Prostate gland (tissue), 2 donors: ENCODE measurements at regions not wholly inside any gene's neighbourhood (a gene's known extent, or its start where the extent isn't known, plus 50 kb on each side); places are given as distances from the start of the nearest gene placed in this dataset.

ENCODE experiments used
- DNase-seq: peaks from one replicate; pipeline ENCODE4 v3.0.0-alpha.2; 2019; ENCODE audit warnings: low spot score
- H3K27ac ChIP-seq, 2 donors: fragments of 200-600 bp; sonication (generic); 2 replicates each; pipeline ENCODE4 v1.5.1; 2017 to 2019
- H3K27me3 ChIP-seq: fragments of 200-600 bp; sonication (generic); replicated peaks from 2 replicates; pipeline ENCODE4 v1.5.1; 2019; ENCODE audit not compliant: insufficient read depth
- H3K36me3 ChIP-seq, 2 donors: fragments of 200-600 bp; sonication (generic); 1 replicate in 1 of 2; 2 replicates in 1 of 2; pipeline versions ENCODE4 v1.5.1 to v1.8.1; 2017 to 2019
- H3K4me1 ChIP-seq: fragments of 200-600 bp; sonication (generic); replicated peaks from 2 replicates; pipeline ENCODE4 v1.5.1; 2019
- H3K4me3 ChIP-seq, 2 donors: fragments of 200-600 bp; sonication (generic); 2 replicates each; pipeline ENCODE4 v1.5.1; 2017 to 2019
- H3K9me3 ChIP-seq: fragments of 200-600 bp; sonication (generic); 2 replicates; pipeline ENCODE4 v1.5.1; 2017
- POLR2A ChIP-seq: fragments of 450-650 bp; IDR thresholded peaks from one replicate; pipeline ENCODE4 v1.6.1; 2016; ENCODE audit warnings: antibody characterized with exemption, mild to moderate bottlenecking
- POLR2AphosphoS5 ChIP-seq: sonication (generic); formaldehyde crosslinking; IDR thresholded peaks from one replicate; pipeline ENCODE4 v1.6.1; 2017; ENCODE audit warnings: antibody characterized with exemption
- WGBS: methylation state at CpG from one replicate; pipeline ENCODE4 v1.1.5; 2018; 5-methylcytosine and 5-hydroxymethylcytosine counted together
- intact Hi-C: fragments of 100-400 bp; cut with DNase I; formaldehyde crosslinking; loops from one replicate; pipeline ENCODE4 v1.14.2; 2022
- TF ChIP-seq, protein P1 (sequence below), 4 experiments: fragments of 200-600 bp in 2 of 4; fragments of 450-650 bp in 2 of 4; sonication (generic) in 2 of 4; IDR thresholded peaks; 1 replicate in 3 of 4; 2 replicates in 1 of 4; pipeline ENCODE4 v1.5.1; 2016 to 2019; ENCODE audit warnings: antibody characterized with exemption in 4 of 4, mild to moderate bottlenecking in 2 of 4, moderate library complexity in 2 of 4

DNA sequence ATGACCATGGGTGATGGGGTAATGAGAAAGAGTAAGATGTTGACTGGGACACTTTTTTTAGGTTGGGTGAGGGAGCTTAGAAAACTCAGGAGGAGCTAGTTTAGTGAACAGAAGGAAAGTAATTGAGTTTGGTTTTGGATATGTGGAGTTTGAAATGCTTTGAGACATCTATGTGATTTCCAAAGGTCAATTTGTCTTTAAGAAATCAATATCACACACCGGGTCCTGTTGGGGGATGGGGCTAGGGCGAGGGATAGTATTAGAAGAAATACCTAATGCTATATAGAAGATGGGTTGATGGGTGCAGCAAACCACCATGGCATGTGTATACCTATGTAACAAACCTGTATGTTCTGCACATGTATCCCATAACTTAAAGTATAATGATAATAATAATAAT lies 118.4 kb downstream of the ASCL1 start:
- no peak overlapping the region for H3K27ac ChIP-seq
- no peaks in the 10 kb centered on the region for H3K27me3 ChIP-seq
- TF ChIP-seq POLR2A (no peak), POLR2AphosphoS5 (no peak)
- TF ChIP-seq, protein P1, sequence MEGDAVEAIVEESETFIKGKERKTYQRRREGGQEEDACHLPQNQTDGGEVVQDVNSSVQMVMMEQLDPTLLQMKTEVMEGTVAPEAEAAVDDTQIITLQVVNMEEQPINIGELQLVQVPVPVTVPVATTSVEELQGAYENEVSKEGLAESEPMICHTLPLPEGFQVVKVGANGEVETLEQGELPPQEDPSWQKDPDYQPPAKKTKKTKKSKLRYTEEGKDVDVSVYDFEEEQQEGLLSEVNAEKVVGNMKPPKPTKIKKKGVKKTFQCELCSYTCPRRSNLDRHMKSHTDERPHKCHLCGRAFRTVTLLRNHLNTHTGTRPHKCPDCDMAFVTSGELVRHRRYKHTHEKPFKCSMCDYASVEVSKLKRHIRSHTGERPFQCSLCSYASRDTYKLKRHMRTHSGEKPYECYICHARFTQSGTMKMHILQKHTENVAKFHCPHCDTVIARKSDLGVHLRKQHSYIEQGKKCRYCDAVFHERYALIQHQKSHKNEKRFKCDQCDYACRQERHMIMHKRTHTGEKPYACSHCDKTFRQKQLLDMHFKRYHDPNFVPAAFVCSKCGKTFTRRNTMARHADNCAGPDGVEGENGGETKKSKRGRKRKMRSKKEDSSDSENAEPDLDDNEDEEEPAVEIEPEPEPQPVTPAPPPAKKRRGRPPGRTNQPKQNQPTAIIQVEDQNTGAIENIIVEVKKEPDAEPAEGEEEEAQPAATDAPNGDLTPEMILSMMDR (IDR thresholded peaks at IDR 0.05), result no peak
- intact Hi-C loops, result no loop called here
- H3K4me3 ChIP-seq, result no peak overlapping the region
- no peaks in the 10 kb centered on the region for H3K36me3 ChIP-seq
- 85% methylated on average over 2 of the region's 2 CpGs for WGBS
- H3K9me3 ChIP-seq, result no peaks in the 10 kb centered on the region
- DNase-seq, result no peak
- H3K4me1 ChIP-seq, result no peaks in the 10 kb centered on the region

DNA sequence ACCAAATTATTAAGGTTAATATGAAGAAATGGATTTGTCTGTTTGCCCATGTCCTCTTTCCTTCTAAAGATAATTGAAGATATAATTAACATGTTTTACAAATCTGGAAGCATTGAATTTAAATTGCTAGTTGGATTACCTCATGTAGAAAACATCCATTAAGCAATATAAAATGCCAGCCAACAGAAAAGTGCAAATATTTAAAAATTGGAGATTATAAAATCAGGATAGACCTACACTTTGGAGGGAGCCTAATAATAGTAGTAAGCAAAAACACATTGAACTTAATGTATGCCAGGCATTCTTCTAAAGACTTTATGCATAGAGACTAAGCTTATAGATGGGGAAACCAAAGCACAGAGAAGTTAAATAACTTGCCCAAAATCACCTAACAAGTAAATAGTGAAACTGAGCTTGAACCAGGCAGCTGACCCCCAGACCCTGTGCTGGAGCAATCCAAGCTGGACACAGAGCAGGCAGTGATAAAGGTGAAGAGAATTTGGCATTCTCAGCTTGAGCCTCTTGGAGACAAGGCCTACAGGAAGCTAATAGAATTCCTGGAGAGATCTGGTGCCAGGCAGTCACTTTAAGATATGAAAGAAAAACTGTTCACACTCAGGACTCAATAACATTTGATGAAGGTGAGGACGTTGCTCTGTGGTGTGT lies 119.8 kb downstream of the ASCL1 start:
- Histone ChIP-seq H3K27ac (no peak overlapping the region), H3K9me3 (no peaks in the 10 kb centered on the region), H3K27me3 (no peaks in the 10 kb centered on the region), H3K4me3 (no peak overlapping the region), H3K4me1 (no peaks in the 10 kb centered on the region), H3K36me3 (no peaks in the 10 kb centered on the region)
- no peak for DNase-seq
- TF ChIP-seq, protein P1 (IDR thresholded peaks at IDR 0.05), result no peak
- TF ChIP-seq POLR2AphosphoS5 (no peak), POLR2A (no peak)
- intact Hi-C loops, result no loop called here
- WGBS, result 65% methylated on average over 1 of the region's 1 CpG

DNA sequence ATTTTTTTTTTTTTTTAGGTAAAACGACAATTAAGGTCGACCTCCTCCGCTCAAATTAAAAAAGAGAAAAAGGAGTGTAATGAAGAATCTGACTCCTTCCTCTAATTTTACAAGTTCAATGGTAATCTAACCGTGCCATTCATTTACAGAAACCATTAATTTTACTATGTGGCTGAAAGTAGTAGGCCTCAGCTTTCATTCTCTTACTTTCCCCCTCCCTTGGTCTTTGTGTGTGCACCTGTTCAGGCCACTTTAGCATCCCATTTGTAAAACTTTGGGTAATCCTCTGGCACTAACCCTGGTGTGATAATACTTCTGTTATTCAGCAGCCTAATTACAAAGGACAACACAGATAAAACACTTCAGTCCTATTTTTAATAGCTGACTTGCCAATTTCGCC lies 128.1 kb downstream of the ASCL1 start:
- Histone ChIP-seq H3K27ac (no peak overlapping the region), H3K4me3 (no peak overlapping the region), H3K27me3 (no peaks in the 10 kb centered on the region), H3K36me3 (no peaks in the 10 kb centered on the region), H3K9me3 (no peaks in the 10 kb centered on the region), H3K4me1 (no peaks in the 10 kb centered on the region)
- TF ChIP-seq POLR2A, result no peak
- intact Hi-C loops, result no loop called here
- DNase-seq, result no peak
- 78% methylated on average over 5 of the region's 5 CpGs for WGBS

DNA sequence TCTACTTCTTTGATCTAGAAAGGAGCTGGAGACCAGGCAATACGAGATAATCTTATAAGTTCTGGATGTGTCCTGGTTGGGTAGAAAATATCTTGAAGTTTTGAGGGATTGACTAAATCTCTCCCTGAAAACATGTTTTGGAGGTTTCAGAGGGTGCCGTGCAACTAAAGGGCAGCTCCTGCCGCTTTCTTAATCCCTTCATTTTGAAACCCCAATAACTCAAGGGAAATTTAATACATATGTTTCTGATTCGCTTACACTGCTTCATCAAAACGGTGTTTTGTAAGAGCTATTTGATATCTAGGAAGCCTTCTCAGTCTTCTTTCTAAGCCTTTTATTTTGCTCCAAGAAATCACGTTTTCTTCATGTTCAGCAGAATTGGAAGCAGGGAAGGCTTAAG lies 129.0 kb downstream of the ASCL1 start:
- no peaks in the 10 kb centered on the region for H3K27me3 ChIP-seq
- 76% methylated on average over 6 of the region's 6 CpGs for WGBS
- no peaks in the 10 kb centered on the region for H3K36me3 ChIP-seq
- H3K4me1 ChIP-seq, result no peaks in the 10 kb centered on the region
- no peak for DNase-seq
- TF ChIP-seq POLR2A, result no peak
- TF ChIP-seq POLR2AphosphoS5, result no peak
- TF ChIP-seq, protein P1 (IDR thresholded peaks at IDR 0.05), result no peak
- H3K4me3 ChIP-seq, result no peak overlapping the region
- no peak overlapping the region for H3K27ac ChIP-seq
- intact Hi-C loops, result no loop called here
- no peaks in the 10 kb centered on the region for H3K9me3 ChIP-seq

DNA sequence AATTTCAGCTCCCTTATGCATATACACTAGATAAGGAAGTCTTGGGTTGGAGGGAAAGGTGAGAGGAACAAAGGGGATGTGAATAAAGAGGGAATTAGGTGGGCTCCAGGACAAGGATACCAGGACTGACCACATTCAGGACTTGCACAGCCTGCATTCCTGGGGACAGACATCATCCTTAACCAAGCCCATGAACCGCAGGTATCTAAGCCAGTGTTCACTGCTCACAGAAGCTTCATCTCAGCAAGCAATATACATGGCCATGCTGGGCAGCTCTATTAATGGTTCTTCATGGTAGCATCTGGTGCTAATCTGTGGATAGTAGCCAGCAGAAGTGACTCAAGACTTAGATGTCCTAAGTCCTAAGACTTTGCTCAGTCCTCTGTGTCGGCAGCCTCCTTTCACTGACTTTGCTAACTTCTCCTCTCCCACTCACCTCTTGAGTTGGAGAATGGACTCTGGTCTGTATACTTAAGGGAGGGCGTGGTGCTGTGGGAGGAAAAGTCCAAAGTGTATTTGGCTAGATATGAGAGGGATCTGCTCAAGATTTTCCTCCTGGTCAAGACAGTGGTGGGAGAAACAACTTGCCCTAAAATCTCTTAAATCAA lies 136.1 kb downstream of the ASCL1 start:
- TF ChIP-seq, protein P1 (IDR thresholded peaks at IDR 0.05), result no peak
- TF ChIP-seq POLR2AphosphoS5, result no peak
- TF ChIP-seq POLR2A, result no peak
- no peaks in the 10 kb centered on the region for H3K4me1 ChIP-seq
- H3K27me3 ChIP-seq, result no peaks in the 10 kb centered on the region
- no peaks in the 10 kb centered on the region for H3K9me3 ChIP-seq
- 89% methylated on average over 3 of the region's 3 CpGs for WGBS
- intact Hi-C loops, result no loop called here
- H3K4me3 ChIP-seq, result no peak overlapping the region
- H3K27ac ChIP-seq, result no peak overlapping the region
- H3K36me3 ChIP-seq, result no peaks in the 10 kb centered on the region
- no peak for DNase-seq
